ENCODE measurements at regions not wholly inside any gene's neighbourhood (a gene's known extent, or its start where the extent isn't known, plus 50 kb on each side); places are given as distances from the start of the nearest gene placed in this dataset.

DNA sequence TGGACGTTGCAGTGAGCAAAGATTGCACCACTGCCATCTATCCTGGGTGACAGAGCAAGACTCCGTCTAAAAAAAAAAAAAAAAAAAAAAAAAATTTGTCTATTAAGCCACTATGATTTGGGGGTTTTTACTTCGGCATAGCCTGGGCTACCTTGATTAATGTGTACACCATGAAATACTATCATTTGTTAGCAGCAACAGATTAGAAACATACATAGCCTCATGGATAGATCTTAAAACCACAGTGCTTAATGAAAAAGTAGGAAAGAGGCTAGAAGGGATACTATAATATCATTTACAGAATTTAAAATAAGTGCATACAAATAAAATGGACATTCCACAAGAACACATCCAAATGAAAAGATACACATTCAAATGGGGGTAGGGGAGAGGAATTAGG lies 77.3 kb upstream of the IL6 start:
- peaks cover 43% of the 10 kb centered on the region for H3K36me3 ChIP-seq (ENCODE audit: insufficient read depth, low read length)
- no peak overlapping the region for H3K9ac ChIP-seq (ENCODE audit: low read depth, low read length)
- peaks cover 29% of the 10 kb centered on the region for H3K9me3 ChIP-seq (ENCODE audit: control insufficient read depth, insufficient read depth, low read length)
- H3K4me1 ChIP-seq (ENCODE audit: insufficient read depth, low read length), result peaks cover 4% of the 10 kb centered on the region; the same call in 1 of the 2 replicates

- no peaks in the 10 kb centered on the region for H3K4me1 ChIP-seq (ENCODE audit: insufficient read depth, low read length)
- no peak overlapping the region for H3K9ac ChIP-seq (ENCODE audit: low read depth, low read length)
- H3K36me3 ChIP-seq (ENCODE audit: insufficient read depth, low read length), result peaks cover 45% of the 10 kb centered on the region
- H3K9me3 ChIP-seq (ENCODE audit: control insufficient read depth, insufficient read depth, low read length), result peaks cover 49% of the 10 kb centered on the region
These were observed 79.3 kb upstream of the IL6 start for GRCh38 chr7:22647451-22648257.

- Histone ChIP-seq H3K36me3 (ENCODE audit: insufficient read depth, low read length) (peaks cover 28% of the 10 kb centered on the region; the same call in 1 of the 2 replicates), H3K4me1 (ENCODE audit: insufficient read depth, low read length) (no peaks in the 10 kb centered on the region), H3K9me3 (ENCODE audit: control insufficient read depth, insufficient read depth, low read length) (peaks cover 61% of the 10 kb centered on the region), H3K9ac (ENCODE audit: low read depth, low read length) (no peak overlapping the region)
These were observed 81.4 kb upstream of the IL6 start for GRCh38 chr7:22645418-22646181.

- Histone ChIP-seq H3K9ac (ENCODE audit: low read depth, low read length) (no peak overlapping the region), H3K9me3 (ENCODE audit: control insufficient read depth, insufficient read depth, low read length) (peaks cover 49% of the 10 kb centered on the region)
These were observed 84.5 kb upstream of the IL6 start for GRCh38 chr7:22642454-22642853.

GRCh38 chr7:22640269-22640668 lies 86.7 kb upstream of the IL6 start:
- Histone ChIP-seq H3K36me3 (ENCODE audit: insufficient read depth, low read length) (peaks cover 2% of the 10 kb centered on the region; the same call in 1 of the 2 replicates), H3K4me1 (ENCODE audit: insufficient read depth, low read length) (no peaks in the 10 kb centered on the region), H3K9ac (ENCODE audit: low read depth, low read length) (no peak overlapping the region), H3K9me3 (ENCODE audit: control insufficient read depth, insufficient read depth, low read length) (peaks cover 34% of the 10 kb centered on the region)

More at GRCh38 chr7:22642454-22642853, 84.5 kb upstream of the IL6 start:
- H3K36me3 ChIP-seq (ENCODE audit: insufficient read depth, low read length), result peaks cover 15% of the 10 kb centered on the region; the same call in 1 of the 2 replicates
- no peaks in the 10 kb centered on the region for H3K4me1 ChIP-seq (ENCODE audit: insufficient read depth, low read length)

DNA sequence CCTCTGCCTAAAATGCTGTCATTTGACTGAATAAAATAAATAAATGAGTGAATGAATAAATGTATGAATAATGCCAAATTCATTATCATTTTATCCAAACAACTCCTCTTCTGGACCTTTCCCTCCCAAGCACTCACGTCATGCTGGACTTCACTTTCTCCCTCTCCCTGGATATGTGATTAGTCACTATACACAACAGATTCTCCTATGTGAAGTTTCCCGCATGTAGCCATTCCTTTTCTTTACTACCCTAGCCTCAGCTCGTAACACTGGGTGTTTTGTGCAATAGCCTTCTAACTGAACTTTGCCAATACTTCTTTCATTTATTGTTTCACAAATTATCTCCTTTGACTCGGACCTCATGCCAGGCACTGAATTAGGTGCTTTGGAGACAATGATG lies 87.6 kb upstream of the IL6 start:
- peaks cover 28% of the 10 kb centered on the region for H3K9me3 ChIP-seq (ENCODE audit: control insufficient read depth, insufficient read depth, low read length)
- peaks cover 1% of the 10 kb centered on the region; the same call in 1 of the 2 replicates for H3K36me3 ChIP-seq (ENCODE audit: insufficient read depth, low read length)
- no peaks in the 10 kb centered on the region for H3K4me1 ChIP-seq (ENCODE audit: insufficient read depth, low read length)
- H3K9ac ChIP-seq (ENCODE audit: low read depth, low read length), result no peak overlapping the region

GRCh38 chr7:22635349-22635748 lies 91.7 kb upstream of the IL6 start:
- H3K9me3 ChIP-seq (ENCODE audit: control insufficient read depth, insufficient read depth, low read length), result no peaks in the 10 kb centered on the region
- no peak overlapping the region for H3K9ac ChIP-seq (ENCODE audit: low read depth, low read length)
- H3K4me1 ChIP-seq (ENCODE audit: insufficient read depth, low read length), result no peaks in the 10 kb centered on the region
- 0 out of 2 replicates have a peak, but pooled peaks cover 3% of the 10 kb centered on the region for H3K36me3 ChIP-seq (ENCODE audit: insufficient read depth, low read length)

GRCh38 chr7:22633954-22634474 lies 93.0 kb upstream of the IL6 start:
- H3K9me3 ChIP-seq (ENCODE audit: control insufficient read depth, insufficient read depth, low read length), result no peaks in the 10 kb centered on the region
- 0 out of 2 replicates have a peak, but pooled peaks cover 3% of the 10 kb centered on the region for H3K36me3 ChIP-seq (ENCODE audit: insufficient read depth, low read length)
- H3K4me1 ChIP-seq (ENCODE audit: insufficient read depth, low read length), result no peaks in the 10 kb centered on the region; the same call in 1 of the 2 replicates
- H3K9ac ChIP-seq (ENCODE audit: low read depth, low read length), result no peak overlapping the region

- Histone ChIP-seq H3K4me1 (ENCODE audit: insufficient read depth, low read length) (no peaks in the 10 kb centered on the region; the same call in 1 of the 2 replicates), H3K9me3 (ENCODE audit: control insufficient read depth, insufficient read depth, low read length) (no peaks in the 10 kb centered on the region), H3K9ac (ENCODE audit: low read depth, low read length) (no peak overlapping the region), H3K36me3 (ENCODE audit: insufficient read depth, low read length) (0 out of 2 replicates have a peak, but pooled peaks cover 3% of the 10 kb centered on the region)
These were observed 93.6 kb upstream of the IL6 start for GRCh38 chr7:22633286-22633953.

DNA sequence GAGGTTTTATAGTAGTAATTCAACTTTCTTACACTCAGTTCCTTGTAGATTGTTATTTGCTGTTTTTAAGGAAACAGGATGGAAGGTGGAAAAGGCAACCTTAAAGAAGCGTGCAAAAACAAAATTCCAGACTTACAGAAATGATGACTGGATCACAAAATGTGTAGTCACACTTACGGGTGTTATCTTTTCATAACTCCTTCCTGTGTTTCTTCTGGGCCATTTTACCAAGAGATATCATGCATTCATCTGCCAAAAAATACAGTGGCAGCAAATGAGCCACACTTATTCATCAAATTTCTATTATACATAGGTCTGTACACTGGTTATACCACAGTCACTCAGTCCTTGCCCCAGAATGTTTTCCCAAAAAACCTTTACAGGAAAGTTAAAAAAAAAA lies 94.3 kb upstream of the IL6 start:
- Histone ChIP-seq H3K36me3 (ENCODE audit: insufficient read depth, low read length) (0 out of 2 replicates have a peak, but pooled peaks cover 3% of the 10 kb centered on the region), H3K4me1 (ENCODE audit: insufficient read depth, low read length) (no peaks in the 10 kb centered on the region; the same call in 1 of the 2 replicates), H3K9me3 (ENCODE audit: control insufficient read depth, insufficient read depth, low read length) (no peaks in the 10 kb centered on the region), H3K9ac (ENCODE audit: low read depth, low read length) (no peak overlapping the region)

- H3K9ac ChIP-seq (ENCODE audit: low read depth, low read length), result no peak overlapping the region
- H3K9me3 ChIP-seq (ENCODE audit: control insufficient read depth, insufficient read depth, low read length), result no peaks in the 10 kb centered on the region
- H3K4me1 ChIP-seq (ENCODE audit: insufficient read depth, low read length), result no peaks in the 10 kb centered on the region; the same call in 1 of the 2 replicates
- H3K36me3 ChIP-seq (ENCODE audit: insufficient read depth, low read length), result 0 out of 2 replicates have a peak, but pooled peaks cover 3% of the 10 kb centered on the region
These were observed 95.3 kb upstream of the IL6 start for GRCh38 chr7:22631730-22632129.

GRCh38 chr7:22630069-22630468 lies 96.9 kb upstream of the IL6 start:
- no peak overlapping the region for H3K9ac ChIP-seq (ENCODE audit: low read depth, low read length)
- H3K9me3 ChIP-seq (ENCODE audit: control insufficient read depth, insufficient read depth, low read length), result no peaks in the 10 kb centered on the region
- 0 out of 2 replicates have a peak, but pooled peaks cover 3% of the 10 kb centered on the region for H3K36me3 ChIP-seq (ENCODE audit: insufficient read depth, low read length)
- no peaks in the 10 kb centered on the region; the same call in 1 of the 2 replicates for H3K4me1 ChIP-seq (ENCODE audit: insufficient read depth, low read length)

DNA sequence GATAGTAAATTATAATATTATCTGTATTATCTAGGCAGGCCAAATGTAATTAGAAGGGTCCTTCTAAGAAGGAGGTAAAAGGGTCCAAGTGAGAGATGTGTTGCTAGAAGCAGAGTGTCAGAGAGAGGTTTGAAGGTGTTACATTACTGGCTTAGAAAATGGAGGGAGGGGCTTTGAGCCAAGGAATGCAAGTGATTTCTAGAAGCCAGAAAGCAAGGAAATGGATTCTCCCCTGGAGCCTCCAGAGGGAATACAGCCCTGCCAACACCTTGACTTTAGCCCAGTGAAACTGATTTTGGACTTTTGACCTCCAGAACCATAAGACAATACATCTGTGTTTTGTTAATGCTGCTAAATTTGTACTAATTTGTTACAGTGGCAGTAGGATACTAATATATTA lies 97.9 kb upstream of the IL6 start:
- no peak overlapping the region for H3K9ac ChIP-seq (ENCODE audit: low read depth, low read length)
- no peaks in the 10 kb centered on the region for H3K9me3 ChIP-seq (ENCODE audit: control insufficient read depth, insufficient read depth, low read length)
- no peaks in the 10 kb centered on the region; the same call in 1 of the 2 replicates for H3K4me1 ChIP-seq (ENCODE audit: insufficient read depth, low read length)
- H3K36me3 ChIP-seq (ENCODE audit: insufficient read depth, low read length), result 0 out of 2 replicates have a peak, but pooled peaks cover 3% of the 10 kb centered on the region

DNA sequence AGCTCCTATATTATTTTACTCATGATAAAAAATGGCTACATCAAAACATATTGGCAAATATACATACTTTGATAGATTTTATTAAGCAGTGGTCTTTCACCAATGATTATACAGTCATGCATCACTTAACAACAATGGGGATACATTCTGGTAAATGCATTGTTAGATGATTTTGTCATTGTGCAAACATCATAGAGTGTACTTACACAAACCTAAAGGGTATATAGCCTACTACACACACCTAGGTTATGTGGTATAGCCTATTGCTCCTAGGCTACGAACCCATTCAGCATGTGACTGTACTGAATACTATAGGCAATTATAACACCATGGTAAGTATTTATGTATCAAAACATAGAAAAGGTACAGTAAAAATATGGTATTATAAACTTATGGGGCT lies 98.9 kb upstream of the IL6 start:
- Histone ChIP-seq H3K4me1 (ENCODE audit: insufficient read depth, low read length) (no peaks in the 10 kb centered on the region; the same call in 1 of the 2 replicates), H3K9ac (ENCODE audit: low read depth, low read length) (no peak overlapping the region), H3K36me3 (ENCODE audit: insufficient read depth, low read length) (0 out of 2 replicates have a peak, but pooled peaks cover 4% of the 10 kb centered on the region), H3K9me3 (ENCODE audit: control insufficient read depth, insufficient read depth, low read length) (no peaks in the 10 kb centered on the region)

Data from ES-I3 (cell line).